CD4-positive, alpha-beta memory T cell (primary cell): ENCODE measurements at regions not wholly inside any gene's neighbourhood (a gene's known extent, or its start where the extent isn't known, plus 50 kb on each side); places are given as distances from the start of the nearest gene placed in this dataset.

Source experiments
- CTCF ChIA-PET: fragments of 350-600 bp; sonication (Branson Sonifier 250); formaldehyde crosslinking; loops from one replicate; lab custom pipeline; 2021; ENCODE audit warnings: inconsistent platforms; ENCODE audit not compliant: partially characterized antibody; lab: Charles Lee
- POLR2A ChIA-PET: fragments of 350-600 bp; sonication (Branson Sonifier 250); formaldehyde crosslinking; loops from one replicate; lab custom pipeline; 2021; ENCODE audit not compliant: partially characterized antibody; lab: Charles Lee
- DNase-seq, 5 donors: peaks; one replicate each; pipeline versions ENCODE4 v3.0.0 to v3.0.0-alpha.2; 2020 to 2022; ENCODE audit warnings: mixed read lengths in 1 of 5
- H3K27ac ChIP-seq: one replicate; pipeline ENCODE4 v1.7.0; 2013; ENCODE audit warnings: low read depth, low read length
- H3K27me3 ChIP-seq: 2 replicates; pipeline ENCODE4 v1.7.0; 2013; ENCODE audit warnings: mild to moderate bottlenecking, low read length, moderate library complexity; ENCODE audit not compliant: insufficient read depth
- H3K36me3 ChIP-seq: 2 replicates; pipeline ENCODE4 v1.7.0; 2013; ENCODE audit warnings: mild to moderate bottlenecking, low read length, moderate library complexity; ENCODE audit not compliant: insufficient read depth
- H3K4me1 ChIP-seq: 2 replicates; pipeline ENCODE4 v1.7.0; 2013; ENCODE audit warnings: mild to moderate bottlenecking, low read length, moderate library complexity; ENCODE audit not compliant: insufficient read depth
- H3K4me3 ChIP-seq, 2 donors: one replicate each; pipeline ENCODE4 v1.7.0; 2013; ENCODE audit warnings: low read length in 2 of 2, mild to moderate bottlenecking in 1 of 2
- H3K9me3 ChIP-seq, 2 donors: one replicate each; pipeline ENCODE4 v1.7.0; 2013; ENCODE audit warnings: low read length in 2 of 2, control low read depth in 1 of 2; ENCODE audit not compliant: control insufficient read depth in 1 of 2
- H3K27ac Mint-ChIP-seq, 7 donors: one replicate each; pipeline ENCODE4 v1.8.0; 2020 to 2021; ENCODE audit warnings: mixed read lengths in 7 of 7, mild to moderate bottlenecking in 6 of 7, inconsistent platforms in 3 of 7, moderate library complexity in 3 of 7
- H3K27me3 Mint-ChIP-seq, 2 donors: one replicate each; pipeline ENCODE4 v1.8.0; 2020 to 2021; ENCODE audit warnings: mixed read lengths in 2 of 2
- H3K36me3 Mint-ChIP-seq, 2 donors: one replicate each; pipeline ENCODE4 v1.8.0; 2020 to 2021; ENCODE audit warnings: mixed read lengths in 2 of 2, inconsistent platforms in 1 of 2, mild to moderate bottlenecking in 1 of 2
- H3K4me1 Mint-ChIP-seq, 4 donors: one replicate each; pipeline ENCODE4 v1.8.0; 2020 to 2021; ENCODE audit warnings: mixed read lengths in 4 of 4, mild to moderate bottlenecking in 1 of 4
- H3K4me3 Mint-ChIP-seq, 8 donors: one replicate each; pipeline ENCODE4 v1.8.0; 2020 to 2021; ENCODE audit warnings: mixed read lengths in 8 of 8, mild to moderate bottlenecking in 7 of 8, moderate library complexity in 6 of 8, inconsistent platforms in 3 of 8
- H3K9me3 Mint-ChIP-seq, 8 donors: one replicate each; pipeline ENCODE4 v1.8.0; 2020 to 2021; ENCODE audit warnings: mixed read lengths in 8 of 8, mild to moderate bottlenecking in 5 of 8, inconsistent platforms in 3 of 8, moderate library complexity in 1 of 8
- intact Hi-C: fragments of 100-400 bp; cut with micrococcal nuclease; formaldehyde crosslinking; loops from one replicate; pipeline ENCODE4 v1.15.1; 2023

- Histone ChIP-seq H3K9me3 (no peaks in the 10 kb centered on the region), H3K4me3 (no peak overlapping the region), H3K27ac (no peak overlapping the region), H3K27me3 (no peaks in the 10 kb centered on the region), H3K36me3 (no peaks in the 10 kb centered on the region), H3K4me1 (no peaks in the 10 kb centered on the region)
- Mint-ChIP-seq H3K4me1 (no peaks in the 10 kb centered on the region), H3K4me3 (no peak overlapping the region), H3K27me3 (peaks cover 22 to 30% of the 10 kb centered on the region in 2 donors), H3K36me3 (no peaks in the 10 kb centered on the region), H3K9me3 (no peaks in the 10 kb centered on the region), H3K27ac (no peak overlapping the region)
- intact Hi-C loops: no loop called here
- ChIA-PET POLR2A (no interaction called here), CTCF (no interaction called here)
- no peak for DNase-seq
These were observed 97.4 kb upstream of the TMPRSS2 start for GRCh38 chr21:41605178-41605933.

- H3K4me3 Mint-ChIP-seq: no peak overlapping the region
- no peaks in the 10 kb centered on the region for H3K36me3 Mint-ChIP-seq
- Histone ChIP-seq H3K4me1 (no peaks in the 10 kb centered on the region), H3K4me3 (no peak overlapping the region), H3K36me3 (no peaks in the 10 kb centered on the region), H3K27ac (no peak overlapping the region), H3K27me3 (no peaks in the 10 kb centered on the region), H3K9me3 (no peaks in the 10 kb centered on the region)
- peaks cover 21 to 24% of the 10 kb centered on the region in 2 donors for H3K27me3 Mint-ChIP-seq
- intact Hi-C loops: no loop called here
- ChIA-PET CTCF (no interaction called here), POLR2A (no interaction called here)
- H3K4me1 Mint-ChIP-seq: no peaks in the 10 kb centered on the region
- H3K27ac Mint-ChIP-seq: peak overlapping the region in 1 of 7 donors; percentile 66
- no peak for DNase-seq
- H3K9me3 Mint-ChIP-seq: no peaks in the 10 kb centered on the region
These were observed 96.7 kb upstream of the TMPRSS2 start for GRCh38 chr21:41604583-41605041.

- no peak overlapping the region for H3K27ac ChIP-seq
- no peaks in the 10 kb centered on the region for H3K4me1 Mint-ChIP-seq
- H3K27me3 Mint-ChIP-seq: peaks cover 18 to 21% of the 10 kb centered on the region in 2 donors
- no peak overlapping the region for H3K4me3 ChIP-seq
- H3K4me1 ChIP-seq: no peaks in the 10 kb centered on the region
- POLR2A ChIA-PET: no interaction called here
- no peak overlapping the region for H3K27ac Mint-ChIP-seq
- no peaks in the 10 kb centered on the region for H3K36me3 ChIP-seq
- no peaks in the 10 kb centered on the region for H3K27me3 ChIP-seq
- H3K9me3 ChIP-seq: no peaks in the 10 kb centered on the region
- no peak for DNase-seq
- H3K4me3 Mint-ChIP-seq: no peak overlapping the region
- no peaks in the 10 kb centered on the region for H3K9me3 Mint-ChIP-seq
- no peaks in the 10 kb centered on the region for H3K36me3 Mint-ChIP-seq
- intact Hi-C loops: no loop called here
- CTCF ChIA-PET: no interaction called here
These were observed 95.5 kb upstream of the TMPRSS2 start for GRCh38 chr21:41603476-41603875.

- Mint-ChIP-seq H3K9me3 (no peaks in the 10 kb centered on the region), H3K4me3 (no peak overlapping the region), H3K36me3 (no peaks in the 10 kb centered on the region), H3K27ac (no peak overlapping the region), H3K27me3 (peaks cover 16 to 17% of the 10 kb centered on the region in 2 donors), H3K4me1 (no peaks in the 10 kb centered on the region)
- CTCF ChIA-PET: no interaction called here
- Histone ChIP-seq H3K4me3 (no peak overlapping the region), H3K27me3 (no peaks in the 10 kb centered on the region), H3K4me1 (no peaks in the 10 kb centered on the region), H3K36me3 (no peaks in the 10 kb centered on the region), H3K27ac (no peak overlapping the region), H3K9me3 (no peaks in the 10 kb centered on the region)
- POLR2A ChIA-PET: no interaction called here
- intact Hi-C loops: no loop called here
- no peak for DNase-seq
These were observed 94.6 kb upstream of the TMPRSS2 start for GRCh38 chr21:41602531-41602930.

GRCh38 chr21:41601573-41602368, 93.8 kb upstream of the TMPRSS2 start:
- Histone ChIP-seq H3K4me1 (no peaks in the 10 kb centered on the region), H3K4me3 (no peak overlapping the region), H3K27ac (no peak overlapping the region), H3K36me3 (no peaks in the 10 kb centered on the region), H3K9me3 (no peaks in the 10 kb centered on the region), H3K27me3 (no peaks in the 10 kb centered on the region)
- ChIA-PET CTCF (interaction anchor here (1.4 kb wide), 1 partner anchor 11 kb away, joined by 3 read pairs; no protein-coding TSS in a partner anchor), POLR2A (no interaction called here)
- DNase-seq: no peak
- no peak overlapping the region for H3K4me3 Mint-ChIP-seq
- H3K9me3 Mint-ChIP-seq: no peaks in the 10 kb centered on the region
- H3K27ac Mint-ChIP-seq: no peak overlapping the region
- H3K36me3 Mint-ChIP-seq: no peaks in the 10 kb centered on the region
- intact Hi-C loops: no loop called here
- H3K4me1 Mint-ChIP-seq: no peaks in the 10 kb centered on the region
- H3K27me3 Mint-ChIP-seq: peaks cover 13 to 19% of the 10 kb centered on the region in 2 donors

- POLR2A ChIA-PET: no interaction called here
- H3K9me3 ChIP-seq: no peaks in the 10 kb centered on the region
- Mint-ChIP-seq H3K27ac (no peak overlapping the region), H3K4me1 (no peaks in the 10 kb centered on the region), H3K4me3 (no peak overlapping the region), H3K36me3 (no peaks in the 10 kb centered on the region), H3K9me3 (no peaks in the 10 kb centered on the region), H3K27me3 (peaks cover 13 to 20% of the 10 kb centered on the region in 2 donors)
- DNase-seq: no peak
- H3K36me3 ChIP-seq: no peaks in the 10 kb centered on the region
- H3K27ac ChIP-seq: no peak overlapping the region
- CTCF ChIA-PET: interaction anchor here (1.4 kb wide), 1 partner anchor 10 kb away, joined by 3 read pairs; no protein-coding TSS in a partner anchor
- intact Hi-C loops: no loop called here
- no peaks in the 10 kb centered on the region for H3K27me3 ChIP-seq
- H3K4me3 ChIP-seq: no peak overlapping the region
- no peaks in the 10 kb centered on the region for H3K4me1 ChIP-seq
These were observed 93.1 kb upstream of the TMPRSS2 start for GRCh38 chr21:41600961-41601572.

GRCh38 chr21:41600556-41600955, 92.6 kb upstream of the TMPRSS2 start:
- ChIA-PET POLR2A (no interaction called here), CTCF (interaction anchor here (1.4 kb wide), 1 partner anchor 10 kb away, joined by 3 read pairs; no protein-coding TSS in a partner anchor)
- no peaks in the 10 kb centered on the region for H3K4me1 ChIP-seq
- DNase-seq: no peak
- no peak overlapping the region for H3K27ac ChIP-seq
- H3K9me3 ChIP-seq: no peaks in the 10 kb centered on the region
- Mint-ChIP-seq H3K4me3 (no peak overlapping the region), H3K36me3 (no peaks in the 10 kb centered on the region), H3K4me1 (no peaks in the 10 kb centered on the region), H3K27me3 (peaks cover 13 to 17% of the 10 kb centered on the region in 2 donors), H3K27ac (no peak overlapping the region), H3K9me3 (no peaks in the 10 kb centered on the region)
- H3K4me3 ChIP-seq: no peak overlapping the region
- no peaks in the 10 kb centered on the region for H3K27me3 ChIP-seq
- intact Hi-C loops: no loop called here
- H3K36me3 ChIP-seq: no peaks in the 10 kb centered on the region
